K562 (cell line): ENCODE measurements at regions not wholly inside any gene's neighbourhood (a gene's known extent, or its start where the extent isn't known, plus 50 kb on each side); places are given as distances from the start of the nearest gene placed in this dataset.

Experiments used
- ATAC-seq: fragments of 200-7000 bp; cut with Tn5 transposase; 3 replicates; pipeline ENCODE4 v1.9.1; 2020; ENCODE audit warnings: moderate library complexity
- BruUV-seq: library from RNA; stranded (reverse); fragments of 400-500 nt; replicated peaks from 2 replicates; lab custom pipeline; 2021; lab: Mats Ljungman, UMichigan
- CTCF ChIA-PET: fragments of 300-600 bp; formaldehyde crosslinking; extraction: SDS; loops from one replicate; lab custom pipeline; 2021; ENCODE audit warnings: low intra/inter-chr PET ratio; lab: Yijun Ruan, JAX
- POLR2A ChIA-PET: fragments of 300-600, 350-650 bp; sonication (Branson Sonifier 250); formaldehyde crosslinking; extraction: SDS; loops from one replicate; lab custom pipeline; 2021; ENCODE audit warnings: antibody characterized with exemption, inconsistent platforms; lab: Yijun Ruan, JAX
- DNase-seq, 4 experiments: peaks; one replicate each; pipeline versions ENCODE4 v3.0.0 to v3.0.0-alpha.2; 2011 to 2018; ENCODE audit warnings: low spot score in 3 of 4, mixed read lengths in 3 of 4; ENCODE audit errors: extremely low read depth in 1 of 4
- FAIRE-seq: peaks from 2 replicates; lab custom pipeline; 2011; peaks lifted over from hg19 to GRCh38; lab: Jason Lieb, UNC
- H2AFZ ChIP-seq: 2 replicates; pipeline ENCODE4 v1.6.0; 2011; ENCODE audit warnings: low read depth, low read length, control low read depth, inconsistent platforms
- H3K27ac ChIP-seq: fragments of 200-600 bp; 3 replicates; pipeline ENCODE4 v1.8.0; 2011; ENCODE audit warnings: low read depth, mild to moderate bottlenecking, control low read depth, inconsistent platforms, low read length, moderate library complexity, mixed read lengths; ENCODE audit errors: extremely low read depth
- H3K27me3 ChIP-seq, 2 experiments: fragments of 300-600 bp in 1 of 2; 2 replicates in 1 of 2; 3 replicates in 1 of 2; pipeline versions ENCODE4 v1.6.0 to v1.8.0; 2011; ENCODE audit warnings: inconsistent platforms in 2 of 2, low read length in 2 of 2, mild to moderate bottlenecking in 1 of 2, mixed read lengths in 1 of 2, moderate library complexity in 1 of 2; ENCODE audit not compliant: control insufficient read depth in 2 of 2, insufficient read depth in 2 of 2
- H3K36me3 ChIP-seq: fragments of 300-600 bp; 3 replicates; pipeline ENCODE4 v1.8.0; 2011; ENCODE audit warnings: mild to moderate bottlenecking, low read length, inconsistent platforms; ENCODE audit not compliant: control insufficient read depth, insufficient read depth
- H3K4me1 ChIP-seq, 2 experiments: fragments of 200-600 bp in 1 of 2; replicated peaks in 1 of 2; 2 replicates in 1 of 2; 3 replicates in 1 of 2; pipeline versions ENCODE4 v1.5.1 to v1.8.0; 2011; ENCODE audit warnings: inconsistent platforms in 2 of 2, low read length in 2 of 2, mild to moderate bottlenecking in 1 of 2, mixed read lengths in 1 of 2, moderate library complexity in 1 of 2; ENCODE audit not compliant: control insufficient read depth in 2 of 2, insufficient read depth in 2 of 2
- H3K4me2 ChIP-seq: 2 replicates; pipeline ENCODE4 v1.6.1; 2011; ENCODE audit warnings: low read length, control low read depth, inconsistent platforms, mixed read lengths; ENCODE audit not compliant: insufficient read depth
- H3K4me3 ChIP-seq: fragments of 200-600 bp; sonication (generic), shearing (Covaris generic); 2 replicates; pipeline ENCODE4 v1.5.1; 2016; ENCODE audit warnings: control low read depth, inconsistent platforms
- H3K79me2 ChIP-seq: fragments of 200-600 bp; 3 replicates; pipeline ENCODE4 v1.8.0; 2011; ENCODE audit warnings: low read length, inconsistent platforms; ENCODE audit not compliant: control insufficient read depth, insufficient read depth
- H3K9ac ChIP-seq, 2 experiments: 2 replicates each; pipeline versions ENCODE4 v1.6.0 to v1.6.1; 2011; ENCODE audit warnings: low read depth in 2 of 2, low read length in 2 of 2, control low read depth in 1 of 2, inconsistent platforms in 1 of 2, mild to moderate bottlenecking in 1 of 2, mixed read lengths in 1 of 2; ENCODE audit not compliant: insufficient read depth in 1 of 2
- H3K9me1 ChIP-seq: one replicate; pipeline ENCODE4 v1.6.0; 2011; ENCODE audit warnings: inconsistent platforms, mild to moderate bottlenecking, low read length, moderate library complexity; ENCODE audit not compliant: control insufficient read depth, insufficient read depth
- H3K9me3 ChIP-seq: replicated peaks from 2 replicates; pipeline ENCODE4 v1.5.1; 2011; ENCODE audit warnings: low read depth, low read length, inconsistent platforms; ENCODE audit not compliant: control insufficient read depth, insufficient read depth
- H4K20me1 ChIP-seq: replicated peaks from 2 replicates; pipeline ENCODE4 v1.6.1; 2011; ENCODE audit warnings: low read length, inconsistent platforms, mixed read lengths; ENCODE audit not compliant: control insufficient read depth, insufficient read depth
- CBX3 ChIP-seq, 2 experiments: IDR thresholded peaks; 1 replicate in 1 of 2; 2 replicates in 1 of 2; pipeline ENCODE4 v1.6.1; 2012; ENCODE audit warnings: inconsistent platforms in 2 of 2, low read length in 2 of 2, borderline replicate concordance in 1 of 2, control low read depth in 1 of 2
- CBX8 ChIP-seq: fragments of 200-600 bp; sonication (generic); IDR thresholded peaks from 2 replicates; pipeline ENCODE4 v1.6.1; 2012; ENCODE audit warnings: borderline replicate concordance, mixed run types, low read depth, mild to moderate bottlenecking, moderate library complexity, mixed read lengths, low read length, control low read depth, inconsistent platforms; ENCODE audit not compliant: poor library complexity, severe bottlenecking; ENCODE audit errors: extremely low read depth
- CCAR2 ChIP-seq: fragments of 200-400 bp; formaldehyde crosslinking; IDR thresholded peaks from 2 replicates; pipeline ENCODE4 v1.6.1; 2017; ENCODE audit warnings: mild to moderate bottlenecking, low read depth, low read length
- E4F1 ChIP-seq: fragments of 250-450 bp; sonication (Bioruptor Pico); IDR thresholded peaks from 2 replicates; pipeline ENCODE4 v1.5.0; 2021; ENCODE audit warnings: mild to moderate bottlenecking, borderline replicate concordance
- HNRNPL ChIP-seq: fragments of 200-400 bp; formaldehyde crosslinking; IDR thresholded peaks from 2 replicates; pipeline ENCODE4 v1.6.1; 2017; ENCODE audit warnings: low read depth, mild to moderate bottlenecking, low read length
- PREB ChIP-seq: sonication (generic); formaldehyde crosslinking; IDR thresholded peaks from 2 replicates; pipeline ENCODE4 v1.8.1; 2023; ENCODE audit warnings: mild to moderate bottlenecking, missing genetic modification reagents
- ZBTB11 ChIP-seq, 3 experiments: fragments of 200-800 bp in 1 of 3; fragments of 250-450 bp in 1 of 3; fragments of 450-650 bp in 1 of 3; sonication (Bioruptor Pico) in 1 of 3; sonication (Bioruptor generic) in 1 of 3; formaldehyde crosslinking in 1 of 3; IDR thresholded peaks; 2 replicates each; pipeline versions ENCODE4 v1.6.1 to v1.8.0; 2016 to 2022; ENCODE audit warnings: mild to moderate bottlenecking in 2 of 3, missing genetic modification characterization in 2 of 3, missing compliant biosample characterization in 1 of 3, moderate library complexity in 1 of 3
- ZBTB5 ChIP-seq: fragments of 450-650 bp; IDR thresholded peaks from 2 replicates; pipeline ENCODE4 v1.6.1; 2017; ENCODE audit warnings: antibody characterized with exemption
- WGBS: fragments of 100-300 bp; shearing (Covaris generic); methylation state at CpG from one replicate; pipeline ENCODE4 v1.1.6; 2016; ENCODE audit warnings: low coverage, mixed read lengths; ENCODE audit not compliant: insufficient coverage; ENCODE audit errors: missing lambda C conversion rate; 5-methylcytosine and 5-hydroxymethylcytosine counted together
- in situ Hi-C: fragments of 300-500 bp; cut with MboI; formaldehyde crosslinking; loops from 4 replicates; pipeline ENCODE4 v1.15.0; 2018; ENCODE audit warnings: inconsistent platforms, mixed read lengths
- intact Hi-C: fragments of 100-400 bp; cut with micrococcal nuclease; formaldehyde crosslinking; loops from 2 replicates; pipeline ENCODE4 v1.14.2; 2022

GRCh38 chr2:12264146-12264545 lies 452.6 kb upstream of the TRIB2 start:
- H3K79me2 ChIP-seq = no peaks in the 10 kb centered on the region
- no peak overlapping the region for H3K4me2 ChIP-seq
- H3K27ac ChIP-seq = no peak overlapping the region
- FAIRE-seq (no peak), ATAC-seq (no peak), DNase-seq (no peak)
- no peak overlapping the region for H3K4me3 ChIP-seq
- no peaks in the 10 kb centered on the region for H4K20me1 ChIP-seq
- 10% methylated on average over 1 of the region's 1 CpG for WGBS
- in situ Hi-C loops = no loop called here
- H3K36me3 ChIP-seq = no peaks in the 10 kb centered on the region
- no peak overlapping the region for H3K9ac ChIP-seq
- H2AFZ ChIP-seq = no peak overlapping the region
- H3K9me1 ChIP-seq = no peaks in the 10 kb centered on the region
- TF ChIP-seq ZBTB5 (no peak), ZBTB11 (CRISPR knock-in tag; IDR thresholded peaks at IDR 0.05) (no peak), PREB (CRISPR knock-in tag) (no peak), E4F1 (CRISPR knock-in tag) (no peak), CBX8 (no peak), CCAR2 (no peak), HNRNPL (no peak), CBX3 (IDR thresholded peaks at IDR 0.05; ENCODE audit: borderline replicate concordance in 1 of 2, low read length in 2 of 2) (no peak)
- TF ChIP-seq, all 486 proteins: peak for 0
- CTCF ChIA-PET = no interaction called here
- Histone ChIP-seq H3K27me3 (no peaks in the 10 kb centered on the region), H3K4me1 (no peaks in the 10 kb centered on the region; a peak in 1 of 5 replicates), H3K9me3 (no peaks in the 10 kb centered on the region)
- POLR2A ChIA-PET = interaction anchor here (1.0 kb wide), 1 partner anchor 14 kb away, joined by 3 read pairs; no protein-coding TSS in a partner anchor
- intact Hi-C loops = no loop called here
- BruUV-seq = no TSS peak
